SK-N-SH (cell line): ENCODE measurements at regions not wholly inside any gene's neighbourhood (a gene's known extent, or its start where the extent isn't known, plus 50 kb on each side); places are given as distances from the start of the nearest gene placed in this dataset.

Source experiments
- CTCF ChIA-PET: fragments of 300-600, 350-600 bp; formaldehyde crosslinking; extraction: SDS; loops from one replicate; lab custom pipeline; 2021; lab: Yijun Ruan, JAX
- POLR2A ChIA-PET: fragments of 350-600 bp; sonication (Branson Sonifier 250); formaldehyde crosslinking; extraction: SDS; loops from one replicate; lab custom pipeline; 2020; ENCODE audit warnings: antibody characterized with exemption, inconsistent platforms; lab: Yijun Ruan, JAX
- DNase-seq: peaks from one replicate; pipeline ENCODE4 v3.0.0; 2012
- H2AFZ ChIP-seq: fragments of 200-600 bp; sonication (generic); 2 replicates; pipeline ENCODE4 v1.8.1; 2016; ENCODE audit warnings: antibody characterized with exemption, mild to moderate bottlenecking, low read depth
- H3F3A ChIP-seq: fragments of 200-600 bp; sonication (generic); replicated peaks from 2 replicates; pipeline ENCODE3; 2016; ENCODE audit warnings: antibody characterized with exemption, mild to moderate bottlenecking; ENCODE audit not compliant: insufficient read depth
- H3K27ac ChIP-seq, 2 experiments: fragments of 200-500 bp in 1 of 2; fragments of 200-600 bp in 1 of 2; sonication (Bioruptor generic) in 1 of 2; sonication (generic), shearing (Covaris generic) in 1 of 2; 2 replicates each; pipeline versions ENCODE4 v1.5.1 to v1.6.1; 2014 to 2016; ENCODE audit warnings: low read depth in 2 of 2, inconsistent platforms in 1 of 2, low read length in 1 of 2, mild to moderate bottlenecking in 1 of 2, mixed read lengths in 1 of 2
- H3K27me3 ChIP-seq: fragments of 200-600 bp; sonication (generic), shearing (Covaris generic); 2 replicates; pipeline ENCODE4 v1.6.1; 2016; ENCODE audit warnings: mixed run types; ENCODE audit not compliant: insufficient read depth
- H3K36me3 ChIP-seq, 2 experiments: fragments of 200-500 bp in 1 of 2; fragments of 200-600 bp in 1 of 2; sonication (Bioruptor generic) in 1 of 2; sonication (generic) in 1 of 2; replicated peaks in 1 of 2; 2 replicates each; pipeline versions ENCODE3 to v1.5.1; 2014 to 2016; ENCODE audit warnings: low read length in 1 of 2, mild to moderate bottlenecking in 1 of 2; ENCODE audit not compliant: insufficient read depth in 2 of 2, control insufficient read depth in 1 of 2
- H3K4me1 ChIP-seq, 2 experiments: fragments of 200-500 bp in 1 of 2; fragments of 200-600 bp in 1 of 2; sonication (Bioruptor generic) in 1 of 2; sonication (generic), shearing (Covaris generic) in 1 of 2; 2 replicates each; pipeline versions ENCODE4 v1.5.1 to v1.6.1; 2014 to 2016; ENCODE audit warnings: low read depth in 1 of 2, low read length in 1 of 2, mixed run types in 1 of 2; ENCODE audit not compliant: insufficient read depth in 2 of 2, control insufficient read depth in 1 of 2
- H3K4me2 ChIP-seq: fragments of 200-600 bp; sonication (generic), shearing (Covaris generic); 2 replicates; pipeline ENCODE4 v1.6.1; 2017; ENCODE audit warnings: mixed run types
- H3K4me3 ChIP-seq, 2 experiments: fragments of 200-500 bp in 1 of 2; fragments of 200-600 bp in 1 of 2; sonication (Bioruptor generic) in 1 of 2; sonication (generic), shearing (Covaris generic) in 1 of 2; 2 replicates each; pipeline versions ENCODE4 v1.5.1 to v1.8.1; 2014 to 2016; ENCODE audit warnings: low read depth in 2 of 2, inconsistent platforms in 1 of 2, low read length in 1 of 2, mild to moderate bottlenecking in 1 of 2, mixed read lengths in 1 of 2, moderate library complexity in 1 of 2
- H3K79me2 ChIP-seq: fragments of 200-600 bp; sonication (generic); 2 replicates; pipeline ENCODE4 v1.8.1; 2017; ENCODE audit warnings: mild to moderate bottlenecking; ENCODE audit not compliant: insufficient read depth
- H3K9ac ChIP-seq: fragments of 200-600 bp; sonication (generic); 2 replicates; pipeline ENCODE4 v1.6.1; 2017; ENCODE audit warnings: mixed run types
- H3K9me2 ChIP-seq: fragments of 200-600 bp; sonication (generic); 2 replicates; pipeline ENCODE4 v1.6.1; 2017; ENCODE audit warnings: mixed run types
- H3K9me3 ChIP-seq: fragments of 200-600 bp; sonication (generic); 2 replicates; pipeline ENCODE4 v1.6.1; 2017; ENCODE audit warnings: mixed run types, mild to moderate bottlenecking, moderate library complexity
- H4K20me1 ChIP-seq: fragments of 200-600 bp; sonication (generic); 2 replicates; pipeline ENCODE4 v1.6.1; 2017; ENCODE audit warnings: mild to moderate bottlenecking, mixed run types; ENCODE audit not compliant: insufficient read depth
- CHD2 ChIP-seq: fragments of 150-350 bp; IDR thresholded peaks from 2 replicates; pipeline ENCODE4 v1.6.1; 2018; ENCODE audit warnings: low read length; ENCODE audit not compliant: partially characterized antibody
- EP300 ChIP-seq, 2 experiments: IDR thresholded peaks; 2 replicates each; pipeline versions ENCODE4 v1.4.0 to v1.6.1; 2012; ENCODE audit warnings: borderline replicate concordance in 1 of 2, low read depth in 1 of 2, low read length in 1 of 2
- FOSL2 ChIP-seq: IDR thresholded peaks from 2 replicates; pipeline ENCODE4 v1.4.0; 2012; ENCODE audit warnings: low read depth, mild to moderate bottlenecking, moderate library complexity, borderline replicate concordance
- GABPA ChIP-seq: IDR thresholded peaks from 2 replicates; pipeline ENCODE4 v1.4.0; 2012; ENCODE audit warnings: low read depth, mild to moderate bottlenecking
- GATA2 ChIP-seq: sonication (generic); formaldehyde crosslinking; IDR thresholded peaks from 2 replicates; pipeline ENCODE4 v1.5.0; 2020; ENCODE audit warnings: mild to moderate bottlenecking, missing genetic modification reagents
- IRF3 ChIP-seq: fragments of 150-350 bp; IDR thresholded peaks from 2 replicates; pipeline ENCODE4 v1.6.1; 2016; ENCODE audit warnings: mild to moderate bottlenecking, low read depth, low read length
- JUND ChIP-seq: IDR thresholded peaks from 2 replicates; pipeline ENCODE4 v1.4.0; 2012
- MEF2A ChIP-seq: IDR thresholded peaks from 2 replicates; pipeline ENCODE4 v1.4.0; 2012; ENCODE audit warnings: low read depth, borderline replicate concordance
- NFIC ChIP-seq: IDR thresholded peaks from 2 replicates; pipeline ENCODE4 v1.4.0; 2012; ENCODE audit warnings: borderline replicate concordance
- NRF1 ChIP-seq: IDR thresholded peaks from 2 replicates; pipeline ENCODE4 v1.6.1; 2012; ENCODE audit warnings: low read depth, mild to moderate bottlenecking, low read length
- PBX3 ChIP-seq: IDR thresholded peaks from 2 replicates; pipeline ENCODE4; 2012
- REST ChIP-seq: IDR thresholded peaks from 2 replicates; pipeline ENCODE4 v1.6.1; 2012; ENCODE audit warnings: mild to moderate bottlenecking, low read depth, low read length, moderate library complexity
- TCF12 ChIP-seq: IDR thresholded peaks from 2 replicates; pipeline ENCODE4 v1.4.0; 2012
- TEAD4 ChIP-seq: IDR thresholded peaks from 2 replicates; pipeline ENCODE4 v1.4.0; 2012; ENCODE audit warnings: mild to moderate bottlenecking, borderline replicate concordance; ENCODE audit not compliant: insufficient read depth
- YY1 ChIP-seq: IDR thresholded peaks from 2 replicates; pipeline ENCODE4 v1.4.0; 2012; ENCODE audit warnings: low read depth, mild to moderate bottlenecking
- WGBS: methylation state at CpG from one replicate; pipeline ENCODE4 v1.1.6; 2017; ENCODE audit warnings: low lambda C conversion rate; 5-methylcytosine and 5-hydroxymethylcytosine counted together

- TF ChIP-seq MEF2A, result no peak
These were observed 267.5 kb downstream of the IRF8 start (continued) for GRCh38 chr16:86166414-86166813.

- 0% methylated on average over 5 of the region's 7 CpGs for WGBS
- TF ChIP-seq TCF12 (no peak), CHD2 (no peak), YY1 (no peak), IRF3 (no peak), JUND (no peak), GABPA (no peak), REST (no peak), GATA2 (CRISPR knock-in tag) (no peak), NRF1 (no peak), EP300 (IDR thresholded peaks at IDR 0.05; ENCODE audit: borderline replicate concordance in 1 of 2, low read depth in 1 of 2, low read length in 1 of 2) (no peak), TEAD4 (no peak), FOSL2 (no peak), PBX3 (no peak), NFIC (no peak)
- TF ChIP-seq, all 33 proteins: peak for 0
- Histone ChIP-seq H3F3A (no peaks in the 10 kb centered on the region), H3K4me1 (no peaks in the 10 kb centered on the region), H3K36me3 (no peaks in the 10 kb centered on the region), H3K27me3 (peaks cover 31% of the 10 kb centered on the region; the same call in 1 of the 2 replicates), H3K79me2 (no peaks in the 10 kb centered on the region), H3K4me2 (no peak overlapping the region), H3K9me2 (no peaks in the 10 kb centered on the region), H2AFZ (no peak overlapping the region), H3K9ac (no peak overlapping the region), H3K4me3 (no peak overlapping the region), H3K27ac (no peak overlapping the region), H4K20me1 (no peaks in the 10 kb centered on the region), H3K9me3 (no peaks in the 10 kb centered on the region)
- ChIA-PET CTCF (no interaction called here), POLR2A (no interaction called here)
- no peak for DNase-seq
These were observed 268.1 kb downstream of the IRF8 start for GRCh38 chr16:86167061-86167460.
